ENCODE measurements at regions not wholly inside any gene's neighbourhood (a gene's known extent, or its start where the extent isn't known, plus 50 kb on each side); places are given as distances from the start of the nearest gene placed in this dataset.

- TF ChIP-seq GLIS3 (CRISPR knock-in tag; IDR thresholded peaks at IDR 0.05) (no peak), ESRRG (CRISPR knock-in tag; IDR thresholded peaks at IDR 0.05) (no peak), RARB (CRISPR knock-in tag; IDR thresholded peaks at IDR 0.05) (no peak)
Measured at GRCh38 chr9:26264709-26265601, 586.7 kb upstream of the TUSC1 start.

Measured in SK-N-SH treated with all-trans-retinoic acid at 6 μM for 48 hours (cell line).